Gastroesophageal sphincter (tissue), 3 donors: ENCODE measurements at regions not wholly inside any gene's neighbourhood (a gene's known extent, or its start where the extent isn't known, plus 50 kb on each side); places are given as distances from the start of the nearest gene placed in this dataset.

ENCODE experiments used
- CTCF ChIP-seq, 4 experiments: fragments of 200-600 bp in 2 of 4; fragments of 450-650 bp in 2 of 4; sonication (generic) in 1 of 4; IDR thresholded peaks; one replicate each; pipeline ENCODE4 v1.5.1; 2017 to 2019; ENCODE audit warnings: antibody characterized with exemption in 4 of 4, mild to moderate bottlenecking in 2 of 4, moderate library complexity in 2 of 4
- POLR2A ChIP-seq, 2 donors: fragments of 450-650 bp; IDR thresholded peaks; one replicate each; pipeline ENCODE4 v1.6.1; 2017; ENCODE audit warnings: antibody characterized with exemption in 2 of 2, mild to moderate bottlenecking in 2 of 2, moderate library complexity in 1 of 2
- POLR2AphosphoS5 ChIP-seq: sonication (generic); formaldehyde crosslinking; IDR thresholded peaks from one replicate; pipeline ENCODE4 v1.6.1; 2017; ENCODE audit warnings: antibody characterized with exemption

GRCh38 chr14:86279405-86279804, 749.5 kb downstream of the FLRT2 start:
- TF ChIP-seq POLR2AphosphoS5 (no peak), CTCF (IDR thresholded peaks at IDR 0.05) (no peak), POLR2A (IDR thresholded peaks at IDR 0.05) (no peak)
